ENCODE measurements at regions not wholly inside any gene's neighbourhood (a gene's known extent, or its start where the extent isn't known, plus 50 kb on each side); places are given as distances from the start of the nearest gene placed in this dataset.

- H3K4me3 ChIP-seq (ENCODE audit: control insufficient read depth in 1 of 7, extremely low read depth in 1 of 7, insufficient read depth in 4 of 7, low read depth in 2 of 7, low read length in 6 of 7): no peak overlapping the region
- H3K9me3 ChIP-seq (ENCODE audit: control extremely low read depth in 1 of 5, control insufficient read depth in 4 of 5, insufficient read depth in 2 of 5, low read depth in 1 of 5, low read length in 4 of 5): peaks cover 0 to 5% (median 3%) of the 10 kb centered on the region in 5 experiments
- no peak for DNase-seq
- WGBS (ENCODE audit: insufficient coverage): 95% methylated on average over 3 of the region's 5 CpGs
- no peak overlapping the region for H3K27ac ChIP-seq (ENCODE audit: insufficient read depth in 1 of 2, low read depth in 1 of 2, low read length in 2 of 2, poor library complexity in 1 of 2, severe bottlenecking in 2 of 2)
- no peaks in the 10 kb centered on the region for H3K36me3 ChIP-seq (ENCODE audit: control insufficient read depth in 4 of 4, insufficient read depth in 4 of 4, low read length in 3 of 4)
- no peaks in the 10 kb centered on the region for H3K4me1 ChIP-seq (ENCODE audit: control extremely low read depth in 1 of 4, control insufficient read depth in 4 of 4, insufficient read depth in 4 of 4, low read length in 3 of 4)
- no peaks in the 10 kb centered on the region for H3K27me3 ChIP-seq (replicated peaks in 2 of 5; ENCODE audit: control insufficient read depth in 4 of 5, insufficient read depth in 5 of 5, low read length in 4 of 5)
- ChIA-PET CTCF (interaction anchor here (1.0 kb wide), 1 partner anchor 20 kb away, joined by 3 read pairs; no protein-coding TSS in a partner anchor), POLR2A (no interaction called here)
These were observed 95.1 kb upstream of the PTPN1 start for GRCh38 chr20:50415021-50415515.

- CTCF ChIA-PET: no interaction called here
- no peaks in the 10 kb centered on the region for H3K36me3 ChIP-seq (ENCODE audit: control insufficient read depth in 4 of 4, insufficient read depth in 4 of 4, low read length in 3 of 4)
- no peak for DNase-seq
- no peak overlapping the region for H3K27ac ChIP-seq (ENCODE audit: insufficient read depth in 1 of 2, low read depth in 1 of 2, low read length in 2 of 2, poor library complexity in 1 of 2, severe bottlenecking in 2 of 2)
- no peaks in the 10 kb centered on the region for H3K27me3 ChIP-seq (replicated peaks in 2 of 5; ENCODE audit: control insufficient read depth in 4 of 5, insufficient read depth in 5 of 5, low read length in 4 of 5)
- no peak overlapping the region for H3K4me3 ChIP-seq (ENCODE audit: control insufficient read depth in 1 of 7, extremely low read depth in 1 of 7, insufficient read depth in 4 of 7, low read depth in 2 of 7, low read length in 6 of 7)
- POLR2A ChIA-PET: no interaction called here
- WGBS (ENCODE audit: insufficient coverage): 98% methylated on average over 24 of the region's 25 CpGs
- H3K4me1 ChIP-seq (ENCODE audit: control extremely low read depth in 1 of 4, control insufficient read depth in 4 of 4, insufficient read depth in 4 of 4, low read length in 3 of 4): no peaks in the 10 kb centered on the region
- peaks cover 0 to 4% (median 3%) of the 10 kb centered on the region in 5 experiments for H3K9me3 ChIP-seq (ENCODE audit: control extremely low read depth in 1 of 5, control insufficient read depth in 4 of 5, insufficient read depth in 2 of 5, low read depth in 1 of 5, low read length in 4 of 5)
These were observed 94.5 kb upstream of the PTPN1 start for GRCh38 chr20:50415516-50416268.

DNA sequence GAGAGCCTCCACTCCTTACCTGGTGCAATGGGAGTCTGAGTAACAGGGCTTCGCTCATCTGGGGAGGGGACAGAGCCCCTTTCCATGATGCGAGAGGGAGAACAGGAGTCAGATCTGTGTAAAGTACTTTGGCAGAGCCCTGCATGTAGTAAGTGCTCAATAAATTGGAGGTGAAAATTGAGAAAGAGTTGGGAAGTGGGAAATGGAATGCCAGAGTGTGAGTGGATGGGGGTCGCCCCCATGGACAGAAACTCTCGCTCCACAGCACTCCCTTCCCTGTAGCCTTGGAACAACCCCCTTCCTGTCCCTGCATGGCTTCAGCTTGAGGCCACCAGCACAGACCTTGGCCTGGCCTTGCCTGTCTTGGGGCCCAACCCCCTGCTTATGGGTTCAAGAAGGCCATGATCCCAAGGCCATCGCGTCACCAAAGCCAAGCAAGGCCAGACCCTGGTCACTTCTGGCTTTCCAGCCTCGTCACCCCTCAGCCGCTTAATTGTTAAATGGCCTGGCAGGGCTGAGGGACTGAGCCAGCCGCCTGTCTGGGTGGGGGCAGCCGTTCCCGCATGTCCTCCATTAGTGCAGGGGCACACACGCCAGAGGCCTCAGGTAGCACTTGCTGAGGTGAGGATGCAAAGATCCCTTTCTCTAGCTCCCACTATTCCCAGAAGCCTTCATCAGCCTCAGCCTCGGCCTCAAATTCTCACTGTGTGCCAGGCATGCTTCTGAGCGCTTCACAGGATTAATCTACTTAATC lies 93.7 kb upstream of the PTPN1 start:
- POLR2A ChIA-PET: no interaction called here

GRCh38 chr20:50417023-50417329 lies 93.2 kb upstream of the PTPN1 start:
- peaks cover 0 to 6% (median 3%) of the 10 kb centered on the region in 5 experiments for H3K9me3 ChIP-seq (ENCODE audit: control extremely low read depth in 1 of 5, control insufficient read depth in 4 of 5, insufficient read depth in 2 of 5, low read depth in 1 of 5, low read length in 4 of 5)
- no peaks in the 10 kb centered on the region for H3K27me3 ChIP-seq (replicated peaks in 2 of 5; ENCODE audit: control insufficient read depth in 4 of 5, insufficient read depth in 5 of 5, low read length in 4 of 5)
- DNase-seq: no peak
- WGBS (ENCODE audit: insufficient coverage): 92% methylated on average over 5 of the region's 5 CpGs
- H3K27ac ChIP-seq (ENCODE audit: insufficient read depth in 1 of 2, low read depth in 1 of 2, low read length in 2 of 2, poor library complexity in 1 of 2, severe bottlenecking in 2 of 2): no peak overlapping the region
- no peak overlapping the region for H3K4me3 ChIP-seq (ENCODE audit: control insufficient read depth in 1 of 7, extremely low read depth in 1 of 7, insufficient read depth in 4 of 7, low read depth in 2 of 7, low read length in 6 of 7)
- H3K36me3 ChIP-seq (ENCODE audit: control insufficient read depth in 4 of 4, insufficient read depth in 4 of 4, low read length in 3 of 4): no peaks in the 10 kb centered on the region
- CTCF ChIA-PET: no interaction called here
- POLR2A ChIA-PET: no interaction called here
- H3K4me1 ChIP-seq (ENCODE audit: control extremely low read depth in 1 of 4, control insufficient read depth in 4 of 4, insufficient read depth in 4 of 4, low read length in 3 of 4): no peaks in the 10 kb centered on the region

More for the DNA sequence above, 93.7 kb upstream of the PTPN1 start:
- Histone ChIP-seq H3K27ac (ENCODE audit: insufficient read depth in 1 of 2, low read depth in 1 of 2, low read length in 2 of 2, poor library complexity in 1 of 2, severe bottlenecking in 2 of 2) (no peak overlapping the region), H3K4me1 (ENCODE audit: control extremely low read depth in 1 of 4, control insufficient read depth in 4 of 4, insufficient read depth in 4 of 4, low read length in 3 of 4) (no peaks in the 10 kb centered on the region), H3K4me3 (ENCODE audit: control insufficient read depth in 1 of 7, extremely low read depth in 1 of 7, insufficient read depth in 4 of 7, low read depth in 2 of 7, low read length in 6 of 7) (no peak overlapping the region), H3K27me3 (replicated peaks in 2 of 5; ENCODE audit: control insufficient read depth in 4 of 5, insufficient read depth in 5 of 5, low read length in 4 of 5) (no peaks in the 10 kb centered on the region), H3K36me3 (ENCODE audit: control insufficient read depth in 4 of 4, insufficient read depth in 4 of 4, low read length in 3 of 4) (no peaks in the 10 kb centered on the region), H3K9me3 (ENCODE audit: control extremely low read depth in 1 of 5, control insufficient read depth in 4 of 5, insufficient read depth in 2 of 5, low read depth in 1 of 5, low read length in 4 of 5) (peaks cover 0 to 4% (median 3%) of the 10 kb centered on the region in 5 experiments)
- DNase-seq: no peak
- CTCF ChIA-PET: no interaction called here
- 97% methylated on average over 14 of the region's 14 CpGs for whole genome bisulfite sequencing (ENCODE audit: insufficient coverage)

DNA sequence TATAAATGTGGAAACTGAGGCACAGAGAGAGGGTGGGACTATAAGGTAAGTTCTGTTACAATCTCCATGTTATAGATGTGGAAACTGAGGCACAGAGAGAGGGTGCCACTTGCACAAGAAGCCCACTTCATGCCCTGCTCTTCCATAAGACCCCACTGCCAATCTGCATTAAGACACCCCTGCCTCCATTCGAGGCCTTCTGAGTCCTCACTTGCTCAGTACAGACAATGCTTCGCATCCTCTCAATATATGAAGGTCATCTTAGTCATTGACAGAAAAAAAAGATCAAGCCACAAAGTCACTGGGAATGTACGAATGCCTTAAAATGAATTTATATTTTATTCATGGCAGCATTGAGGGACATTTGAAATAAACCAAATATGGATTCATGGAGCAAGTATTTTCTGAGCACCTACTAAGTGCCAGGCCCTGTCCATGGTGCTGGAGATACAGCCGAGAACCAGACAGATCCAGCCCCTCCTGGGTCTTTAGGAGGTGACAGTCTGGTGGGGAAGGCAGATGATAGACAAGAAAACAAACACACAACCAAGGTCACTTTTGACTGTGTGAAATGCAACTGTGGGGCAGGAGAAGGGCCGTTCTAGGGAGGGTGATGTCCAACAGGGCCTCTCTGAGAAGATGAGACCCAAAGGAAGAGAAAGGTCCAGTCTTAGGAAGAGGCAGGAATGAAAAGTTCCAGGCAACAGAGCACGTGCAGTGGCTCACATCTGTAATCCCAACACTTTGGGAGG lies 92.5 kb upstream of the PTPN1 start:
- H3K27ac ChIP-seq (ENCODE audit: insufficient read depth in 1 of 2, low read depth in 1 of 2, low read length in 2 of 2, poor library complexity in 1 of 2, severe bottlenecking in 2 of 2): no peak overlapping the region
- no peaks in the 10 kb centered on the region for H3K4me1 ChIP-seq (ENCODE audit: control extremely low read depth in 1 of 4, control insufficient read depth in 4 of 4, insufficient read depth in 4 of 4, low read length in 3 of 4)
- 94% methylated on average over 4 of the region's 6 CpGs for WGBS (ENCODE audit: insufficient coverage)
- ChIA-PET CTCF (no interaction called here), POLR2A (interaction anchor here (0.6 kb wide), 1 partner anchor 69 kb away, joined by 5 read pairs; no protein-coding TSS in a partner anchor)
- peaks cover 0 to 6% (median 3%) of the 10 kb centered on the region in 5 experiments for H3K9me3 ChIP-seq (ENCODE audit: control extremely low read depth in 1 of 5, control insufficient read depth in 4 of 5, insufficient read depth in 2 of 5, low read depth in 1 of 5, low read length in 4 of 5)
- H3K27me3 ChIP-seq (replicated peaks in 2 of 5; ENCODE audit: control insufficient read depth in 4 of 5, insufficient read depth in 5 of 5, low read length in 4 of 5): no peaks in the 10 kb centered on the region
- no peak overlapping the region for H3K4me3 ChIP-seq (ENCODE audit: control insufficient read depth in 1 of 7, extremely low read depth in 1 of 7, insufficient read depth in 4 of 7, low read depth in 2 of 7, low read length in 6 of 7)
- DNase-seq: no peak
- no peaks in the 10 kb centered on the region for H3K36me3 ChIP-seq (ENCODE audit: control insufficient read depth in 4 of 4, insufficient read depth in 4 of 4, low read length in 3 of 4)

GRCh38 chr20:50418890-50419642 lies 91.1 kb upstream of the PTPN1 start:
- WGBS (ENCODE audit: insufficient coverage): 87% methylated on average over 4 of the region's 4 CpGs
- Histone ChIP-seq H3K9me3 (ENCODE audit: control extremely low read depth in 1 of 5, control insufficient read depth in 4 of 5, insufficient read depth in 2 of 5, low read depth in 1 of 5, low read length in 4 of 5) (peaks cover 0 to 3% (median under 1%) of the 10 kb centered on the region in 5 experiments), H3K36me3 (ENCODE audit: control insufficient read depth in 4 of 4, insufficient read depth in 4 of 4, low read length in 3 of 4) (no peaks in the 10 kb centered on the region), H3K27me3 (replicated peaks in 2 of 5; ENCODE audit: control insufficient read depth in 4 of 5, insufficient read depth in 5 of 5, low read length in 4 of 5) (no peaks in the 10 kb centered on the region), H3K4me1 (ENCODE audit: control extremely low read depth in 1 of 4, control insufficient read depth in 4 of 4, insufficient read depth in 4 of 4, low read length in 3 of 4) (no peaks in the 10 kb centered on the region), H3K4me3 (ENCODE audit: control insufficient read depth in 1 of 7, extremely low read depth in 1 of 7, insufficient read depth in 4 of 7, low read depth in 2 of 7, low read length in 6 of 7) (no peak overlapping the region), H3K27ac (ENCODE audit: insufficient read depth in 1 of 2, low read depth in 1 of 2, low read length in 2 of 2, poor library complexity in 1 of 2, severe bottlenecking in 2 of 2) (no peak overlapping the region)
- ChIA-PET POLR2A (no interaction called here), CTCF (interaction anchor here (0.9 kb wide), 1 partner anchor 20 kb away, joined by 3 read pairs; no protein-coding TSS in a partner anchor)
- DNase-seq: no peak

Data from common myeloid progenitor, CD34-positive (primary cell).